GM10266 (cell line): ENCODE measurements at regions not wholly inside any gene's neighbourhood (a gene's known extent, or its start where the extent isn't known, plus 50 kb on each side); places are given as distances from the start of the nearest gene placed in this dataset.
"Not testable (repeated sequence)": the region's sequence is repeated elsewhere in the genome, so short reads cannot be mapped to it uniquely, and the experiment has no call there.

Experiments
- DNase-seq: peaks from one replicate; pipeline ENCODE4 v3.0.0; 2012; ENCODE audit errors: extremely low spot score
- TF ChIP-seq, protein P1 (sequence below): IDR thresholded peaks from 2 replicates; pipeline ENCODE4 v1.5.1; 2012; ENCODE audit warnings: mild to moderate bottlenecking, low read depth; ENCODE audit not compliant: control insufficient read depth, insufficient read depth; ENCODE audit errors: missing control alignments

- TF ChIP-seq, protein P1, sequence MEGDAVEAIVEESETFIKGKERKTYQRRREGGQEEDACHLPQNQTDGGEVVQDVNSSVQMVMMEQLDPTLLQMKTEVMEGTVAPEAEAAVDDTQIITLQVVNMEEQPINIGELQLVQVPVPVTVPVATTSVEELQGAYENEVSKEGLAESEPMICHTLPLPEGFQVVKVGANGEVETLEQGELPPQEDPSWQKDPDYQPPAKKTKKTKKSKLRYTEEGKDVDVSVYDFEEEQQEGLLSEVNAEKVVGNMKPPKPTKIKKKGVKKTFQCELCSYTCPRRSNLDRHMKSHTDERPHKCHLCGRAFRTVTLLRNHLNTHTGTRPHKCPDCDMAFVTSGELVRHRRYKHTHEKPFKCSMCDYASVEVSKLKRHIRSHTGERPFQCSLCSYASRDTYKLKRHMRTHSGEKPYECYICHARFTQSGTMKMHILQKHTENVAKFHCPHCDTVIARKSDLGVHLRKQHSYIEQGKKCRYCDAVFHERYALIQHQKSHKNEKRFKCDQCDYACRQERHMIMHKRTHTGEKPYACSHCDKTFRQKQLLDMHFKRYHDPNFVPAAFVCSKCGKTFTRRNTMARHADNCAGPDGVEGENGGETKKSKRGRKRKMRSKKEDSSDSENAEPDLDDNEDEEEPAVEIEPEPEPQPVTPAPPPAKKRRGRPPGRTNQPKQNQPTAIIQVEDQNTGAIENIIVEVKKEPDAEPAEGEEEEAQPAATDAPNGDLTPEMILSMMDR: no peak
- no peak for DNase-seq
These were observed 810.2 kb upstream of the LRATD1 start for GRCh38 chr2:13822365-13822764.

DNA sequence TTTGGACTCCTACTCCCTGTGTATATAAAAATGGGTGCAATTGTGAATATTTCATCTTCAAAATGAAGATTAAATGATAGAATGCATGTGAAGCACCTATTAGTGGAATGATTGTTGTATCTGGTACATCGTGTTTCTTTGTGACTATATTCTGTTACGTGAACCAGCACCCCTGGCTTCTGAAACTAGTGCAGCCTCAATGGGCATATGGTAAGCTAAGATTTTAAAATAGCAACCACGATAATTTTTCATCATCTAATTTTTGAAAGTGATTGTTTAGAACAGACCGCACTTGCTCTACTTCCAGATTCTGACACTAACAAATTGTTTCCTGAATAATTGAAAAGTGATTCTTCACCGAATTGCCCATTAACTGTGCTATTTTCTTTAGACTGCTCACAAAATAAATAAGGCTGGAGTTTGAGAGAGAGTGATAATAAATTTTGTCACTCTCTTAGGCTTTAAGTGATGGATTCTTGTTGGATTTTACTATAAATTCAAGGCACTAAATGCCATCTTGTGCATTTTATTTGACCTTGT lies 806.1 kb upstream of the LRATD1 start:
- TF ChIP-seq, protein P1: no peak
- no peak for DNase-seq

DNA sequence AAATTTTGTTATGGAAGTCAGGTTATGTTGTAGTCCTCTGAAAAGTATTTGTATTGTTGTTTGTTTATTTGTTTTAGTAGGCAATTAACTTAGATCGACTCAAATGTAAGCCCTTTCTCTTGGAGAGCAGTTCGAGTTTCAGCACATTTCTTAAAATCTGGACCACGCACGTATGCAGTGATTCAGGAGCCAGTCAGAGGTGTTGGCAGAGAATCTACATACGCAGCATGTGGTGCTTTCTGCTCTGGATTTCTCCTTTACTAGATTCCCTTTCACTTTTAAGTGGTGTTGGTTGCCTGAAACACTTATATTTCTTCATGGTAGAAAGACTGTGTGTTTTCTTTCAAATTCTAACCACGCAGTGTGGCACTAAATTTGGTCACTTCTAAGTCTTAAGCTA lies 773.9 kb upstream of the LRATD1 start:
- no peak for DNase-seq
- TF ChIP-seq, protein P1: no peak

DNA sequence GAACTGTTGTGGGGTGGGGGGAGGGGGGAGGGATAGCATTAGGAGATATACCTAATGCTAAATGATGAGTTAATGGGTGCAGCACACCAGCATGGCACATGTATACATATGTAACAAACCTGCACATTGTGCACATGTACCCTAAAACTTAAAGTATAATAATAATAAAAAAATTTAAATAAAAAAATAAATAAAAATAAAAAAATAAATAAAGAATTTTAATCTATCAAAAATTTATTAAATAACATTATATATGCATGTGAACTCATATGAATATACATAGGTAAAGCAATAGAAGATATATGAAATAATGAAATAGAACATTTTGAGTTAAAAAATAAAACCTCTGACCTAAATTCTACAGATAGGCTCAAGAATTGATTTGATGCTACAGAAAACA lies 764.2 kb upstream of the LRATD1 start:
- not testable (repeated sequence) for DNase-seq

- TF ChIP-seq, protein P1: no peak
- no peak for DNase-seq
These were observed 756.0 kb upstream of the LRATD1 start for GRCh38 chr2:13876491-13877037.

DNA sequence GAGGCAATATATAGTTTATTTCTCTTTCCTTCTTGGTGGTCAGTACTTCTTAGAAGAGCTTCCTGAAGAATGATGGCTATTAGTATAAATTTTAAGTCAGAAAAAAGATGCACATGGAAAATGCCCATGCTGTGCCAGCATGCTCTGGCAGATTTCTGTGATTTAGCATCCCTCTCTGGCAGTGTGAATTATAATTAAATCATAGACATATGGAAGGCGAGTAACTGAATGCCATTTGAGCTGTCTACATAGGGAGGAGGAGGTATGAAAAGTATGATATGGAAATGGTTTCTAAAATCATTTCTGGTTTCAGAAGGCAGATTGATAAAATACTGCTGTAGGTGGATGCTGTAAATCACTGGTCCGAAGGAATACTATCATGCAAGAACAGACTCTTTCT lies 754.9 kb upstream of the LRATD1 start:
- DNase-seq: no peak
- TF ChIP-seq, protein P1: no peak

DNA sequence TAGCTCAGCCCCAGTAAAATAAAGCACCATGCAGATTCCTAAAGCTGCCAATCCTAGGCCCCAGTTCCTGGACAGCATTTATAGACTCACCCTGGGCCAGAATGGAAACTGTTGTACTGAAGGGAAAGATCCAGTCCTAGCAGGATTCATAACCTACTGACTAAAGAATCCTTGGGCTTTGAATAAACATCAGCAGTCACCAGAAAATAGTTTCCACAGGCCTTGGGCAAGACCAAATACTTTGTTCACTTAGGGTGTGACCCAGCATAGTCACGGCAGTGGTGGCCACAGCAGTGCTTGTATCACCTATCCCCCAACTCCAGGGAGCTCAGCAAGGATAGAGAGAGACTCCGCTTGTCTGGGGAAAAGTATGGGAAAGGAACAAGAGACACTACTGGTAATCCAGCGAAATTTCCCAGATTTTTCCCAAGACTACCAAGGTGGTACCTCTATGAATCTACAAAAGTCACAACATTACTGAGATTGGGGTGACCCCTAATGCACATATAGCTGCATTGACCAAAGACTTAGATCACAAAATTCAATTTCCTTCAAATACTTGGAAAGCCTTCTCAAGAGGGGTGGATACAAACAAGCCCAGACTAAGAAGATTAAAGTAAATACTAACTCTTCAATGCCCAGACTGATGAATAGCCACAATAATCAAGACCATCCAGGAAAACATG lies 748.1 kb upstream of the LRATD1 start:
- DNase-seq: no peak
- TF ChIP-seq, protein P1: no peak

- TF ChIP-seq, protein P1: no peak
These were observed 731.0 kb upstream of the LRATD1 start for GRCh38 chr2:13901526-13901925.

More at GRCh38 chr2:13901526-13901925, 731.0 kb upstream of the LRATD1 start:
- DNase-seq: no peak
